ENCODE measurements at regions not wholly inside any gene's neighbourhood (a gene's known extent, or its start where the extent isn't known, plus 50 kb on each side); places are given as distances from the start of the nearest gene placed in this dataset.

DNA sequence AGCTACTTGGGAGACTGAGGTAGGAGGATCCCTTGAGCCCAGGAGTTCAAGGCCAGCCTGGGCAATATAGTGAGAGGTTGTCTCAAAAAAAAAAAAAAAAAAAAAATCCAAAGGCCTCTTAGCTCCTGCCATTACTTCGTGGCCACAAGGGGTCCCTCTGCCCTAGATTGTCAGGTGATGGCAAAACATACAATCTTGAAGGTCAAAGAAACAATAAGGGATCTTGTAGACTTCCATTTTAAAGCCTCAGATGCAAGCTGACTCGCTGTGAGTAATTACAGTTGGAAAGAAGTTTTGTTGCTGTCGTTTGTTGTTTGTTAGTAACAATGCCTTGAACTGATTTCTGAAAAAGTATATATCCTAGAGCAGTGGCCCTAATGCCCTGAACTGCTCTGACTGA, 55.9 kb upstream of the PLCL2 start:
- Mint-ChIP-seq H3K27me3 (ENCODE audit: insufficient read depth) (no peaks in the 10 kb centered on the region), H3K27ac (no peak overlapping the region), H3K4me1 (peaks cover 1% of the 10 kb centered on the region), H3K36me3 (ENCODE audit: low read depth) (no peaks in the 10 kb centered on the region), H3K9me3 (no peaks in the 10 kb centered on the region), H3K4me3 (no peak overlapping the region)
- Histone ChIP-seq H3K36me3 (ENCODE audit: control insufficient read depth, insufficient read depth, low read length) (no peaks in the 10 kb centered on the region), H3K4me3 (ENCODE audit: low read length) (no peak overlapping the region), H3K27ac (ENCODE audit: low read depth, low read length) (no peak overlapping the region), H3K27me3 (ENCODE audit: control insufficient read depth, insufficient read depth, low read length, poor library complexity, severe bottlenecking) (no peaks in the 10 kb centered on the region), H3K9me3 (ENCODE audit: control insufficient read depth, low read length) (no peaks in the 10 kb centered on the region), H3K9ac (ENCODE audit: extremely low read depth, low read length, poor library complexity, severe bottlenecking) (no peak overlapping the region), H3K4me1 (ENCODE audit: control insufficient read depth, insufficient read depth, low read length) (no peaks in the 10 kb centered on the region)
- 43 to 44% methylated on average over 3 of the region's 3 CpGs for WGBS, 2 experiments (ENCODE audit: insufficient coverage in 1 of 2, insufficient read length in 1 of 2)
- DNase-seq: peak; percentile 76
- TF ChIP-seq, protein P1, sequence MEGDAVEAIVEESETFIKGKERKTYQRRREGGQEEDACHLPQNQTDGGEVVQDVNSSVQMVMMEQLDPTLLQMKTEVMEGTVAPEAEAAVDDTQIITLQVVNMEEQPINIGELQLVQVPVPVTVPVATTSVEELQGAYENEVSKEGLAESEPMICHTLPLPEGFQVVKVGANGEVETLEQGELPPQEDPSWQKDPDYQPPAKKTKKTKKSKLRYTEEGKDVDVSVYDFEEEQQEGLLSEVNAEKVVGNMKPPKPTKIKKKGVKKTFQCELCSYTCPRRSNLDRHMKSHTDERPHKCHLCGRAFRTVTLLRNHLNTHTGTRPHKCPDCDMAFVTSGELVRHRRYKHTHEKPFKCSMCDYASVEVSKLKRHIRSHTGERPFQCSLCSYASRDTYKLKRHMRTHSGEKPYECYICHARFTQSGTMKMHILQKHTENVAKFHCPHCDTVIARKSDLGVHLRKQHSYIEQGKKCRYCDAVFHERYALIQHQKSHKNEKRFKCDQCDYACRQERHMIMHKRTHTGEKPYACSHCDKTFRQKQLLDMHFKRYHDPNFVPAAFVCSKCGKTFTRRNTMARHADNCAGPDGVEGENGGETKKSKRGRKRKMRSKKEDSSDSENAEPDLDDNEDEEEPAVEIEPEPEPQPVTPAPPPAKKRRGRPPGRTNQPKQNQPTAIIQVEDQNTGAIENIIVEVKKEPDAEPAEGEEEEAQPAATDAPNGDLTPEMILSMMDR (conservative IDR thresholded peaks at IDR 0.05): peak; percentile 81

DNA sequence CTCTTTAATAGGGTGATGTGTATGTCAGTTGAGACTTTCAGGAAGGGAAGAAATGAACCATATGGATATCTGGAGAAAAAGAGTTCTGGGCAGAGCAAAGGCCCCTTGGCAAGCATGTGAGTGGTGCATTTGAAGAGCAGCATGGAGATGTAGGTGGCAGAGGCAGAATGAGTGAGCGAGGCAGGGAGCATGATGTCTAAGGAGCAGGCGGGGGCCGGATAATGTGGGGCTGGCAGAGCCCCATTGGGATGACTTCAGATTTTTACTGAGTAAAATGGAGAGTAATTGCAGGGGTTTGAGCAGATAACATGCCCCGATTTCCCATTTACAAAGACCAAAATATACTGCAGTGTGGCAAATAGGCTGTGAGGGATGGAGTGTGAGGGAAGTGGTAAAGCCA, 52.9 kb upstream of the PLCL2 start:
- Histone ChIP-seq H3K9me3 (ENCODE audit: control insufficient read depth, low read length) (no peaks in the 10 kb centered on the region), H3K9ac (ENCODE audit: extremely low read depth, low read length, poor library complexity, severe bottlenecking) (no peak overlapping the region), H3K4me1 (ENCODE audit: control insufficient read depth, insufficient read depth, low read length) (no peaks in the 10 kb centered on the region), H3K4me3 (ENCODE audit: low read length) (no peak overlapping the region), H3K27me3 (ENCODE audit: control insufficient read depth, insufficient read depth, low read length, poor library complexity, severe bottlenecking) (no peaks in the 10 kb centered on the region), H3K27ac (ENCODE audit: low read depth, low read length) (no peak overlapping the region), H3K36me3 (ENCODE audit: control insufficient read depth, insufficient read depth, low read length) (no peaks in the 10 kb centered on the region)
- TF ChIP-seq, protein P1 (conservative IDR thresholded peaks at IDR 0.05): no peak
- Mint-ChIP-seq H3K9me3 (no peaks in the 10 kb centered on the region), H3K4me1 (peaks cover 1% of the 10 kb centered on the region), H3K4me3 (no peak overlapping the region), H3K27ac (no peak overlapping the region), H3K27me3 (ENCODE audit: insufficient read depth) (no peaks in the 10 kb centered on the region), H3K36me3 (ENCODE audit: low read depth) (no peaks in the 10 kb centered on the region)
- DNase-seq: no peak
- WGBS, 2 experiments (ENCODE audit: insufficient coverage in 1 of 2, insufficient read length in 1 of 2): 94 to 100% methylated on average over 1 to 4 of the region's 4 CpGs

DNA sequence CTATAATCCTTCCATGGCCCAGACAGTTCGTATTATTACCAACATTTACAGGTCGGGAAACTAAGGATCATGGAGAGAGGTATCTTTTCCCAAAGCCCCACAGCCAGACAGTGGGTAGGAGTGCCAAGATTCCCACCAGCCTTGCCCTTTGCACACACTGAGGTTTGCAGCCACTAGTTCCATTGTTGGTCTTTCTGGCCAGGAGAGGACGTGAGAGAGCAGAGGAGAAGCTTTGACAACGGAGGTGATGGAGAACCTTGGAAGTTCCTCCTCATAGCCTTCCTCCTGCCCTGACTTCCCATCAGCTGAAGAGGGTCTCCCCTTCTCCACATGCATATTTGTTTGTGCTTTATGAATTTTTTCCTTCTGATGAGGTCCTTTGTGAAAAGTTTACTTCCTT, 50.5 kb upstream of the PLCL2 start:
- H3K4me3 Mint-ChIP-seq: no peak overlapping the region
- no peak overlapping the region for H3K27ac Mint-ChIP-seq
- H3K36me3 Mint-ChIP-seq (ENCODE audit: low read depth): no peaks in the 10 kb centered on the region
- no peaks in the 10 kb centered on the region for H3K36me3 ChIP-seq (ENCODE audit: control insufficient read depth, insufficient read depth, low read length)
- TF ChIP-seq, protein P1 (conservative IDR thresholded peaks at IDR 0.05): peak; percentile 21
- no peaks in the 10 kb centered on the region for H3K4me1 ChIP-seq (ENCODE audit: control insufficient read depth, insufficient read depth, low read length)
- H3K4me1 Mint-ChIP-seq: no peaks in the 10 kb centered on the region
- H3K9ac ChIP-seq (ENCODE audit: extremely low read depth, low read length, poor library complexity, severe bottlenecking): no peak overlapping the region
- no peak overlapping the region for H3K27ac ChIP-seq (ENCODE audit: low read depth, low read length)
- no peaks in the 10 kb centered on the region for H3K9me3 ChIP-seq (ENCODE audit: control insufficient read depth, low read length)
- H3K9me3 Mint-ChIP-seq: no peaks in the 10 kb centered on the region
- 92% methylated on average over 4 of the region's 4 CpGs; no CpG with 5 or more reads in 1 of the 2 experiments for WGBS, 2 experiments (ENCODE audit: insufficient coverage in 1 of 2, insufficient read length in 1 of 2)
- H3K4me3 ChIP-seq (ENCODE audit: low read length): no peak overlapping the region
- no peaks in the 10 kb centered on the region for H3K27me3 ChIP-seq (ENCODE audit: control insufficient read depth, insufficient read depth, low read length, poor library complexity, severe bottlenecking)
- no peaks in the 10 kb centered on the region for H3K27me3 Mint-ChIP-seq (ENCODE audit: insufficient read depth)
- no peak for DNase-seq
